ENCODE measurements at regions not wholly inside any gene's neighbourhood (a gene's known extent, or its start where the extent isn't known, plus 50 kb on each side); places are given as distances from the start of the nearest gene placed in this dataset.

- TF ChIP-seq CTCF (IDR thresholded peaks at IDR 0.05; ENCODE audit: low read length) (peak; percentile 84), EZH2 (IDR thresholded peaks at IDR 0.05; ENCODE audit: borderline replicate concordance, low read length) (no peak)
These were observed 140.0 kb downstream of the CHD9NB start for GRCh38 chr16:52912565-52913173.

Measured in OCI-LY1 (cell line).